ENCODE measurements at regions not wholly inside any gene's neighbourhood (a gene's known extent, or its start where the extent isn't known, plus 50 kb on each side); places are given as distances from the start of the nearest gene placed in this dataset.

GRCh38 chr18:45169610-45170009, 445.7 kb upstream of the SLC14A2 start:
- no peak for ATAC-seq

DNA sequence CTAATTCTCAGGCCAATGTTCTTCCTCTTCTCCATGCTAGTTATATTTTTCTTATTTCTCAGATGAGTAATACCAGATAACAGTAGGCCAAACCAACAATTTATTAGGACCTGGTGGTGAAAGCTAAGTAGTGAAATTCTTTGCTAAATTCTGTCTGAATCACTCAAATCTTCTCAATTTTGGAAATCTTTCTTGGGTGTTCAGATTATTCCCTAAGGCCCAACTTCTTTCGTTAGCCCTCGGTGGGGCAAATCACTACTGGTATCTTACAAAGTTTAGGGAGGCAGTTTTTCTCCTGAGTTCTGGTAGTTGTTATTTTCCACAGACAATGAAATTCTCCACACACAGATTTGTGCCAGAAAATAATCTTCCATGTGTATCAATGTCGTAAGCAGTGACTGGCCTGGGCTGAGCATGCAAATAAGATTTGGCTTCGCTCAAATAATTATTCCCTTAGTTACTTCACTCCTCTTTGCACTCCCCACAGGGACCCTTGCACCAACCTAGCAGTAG, 443.5 kb upstream of the SLC14A2 start:
- Histone ChIP-seq H3K36me3 (no peaks in the 10 kb centered on the region), H3K4me1 (no peaks in the 10 kb centered on the region), H3K9me3 (no peaks in the 10 kb centered on the region), H3K27ac (no peak overlapping the region), H3K27me3 (no peaks in the 10 kb centered on the region), H3K4me3 (no peak overlapping the region)
- DNase-seq (no peak), ATAC-seq (no peak)
- intact Hi-C loops (cut with DNase I) = no loop called here
- TF ChIP-seq, protein P1, sequence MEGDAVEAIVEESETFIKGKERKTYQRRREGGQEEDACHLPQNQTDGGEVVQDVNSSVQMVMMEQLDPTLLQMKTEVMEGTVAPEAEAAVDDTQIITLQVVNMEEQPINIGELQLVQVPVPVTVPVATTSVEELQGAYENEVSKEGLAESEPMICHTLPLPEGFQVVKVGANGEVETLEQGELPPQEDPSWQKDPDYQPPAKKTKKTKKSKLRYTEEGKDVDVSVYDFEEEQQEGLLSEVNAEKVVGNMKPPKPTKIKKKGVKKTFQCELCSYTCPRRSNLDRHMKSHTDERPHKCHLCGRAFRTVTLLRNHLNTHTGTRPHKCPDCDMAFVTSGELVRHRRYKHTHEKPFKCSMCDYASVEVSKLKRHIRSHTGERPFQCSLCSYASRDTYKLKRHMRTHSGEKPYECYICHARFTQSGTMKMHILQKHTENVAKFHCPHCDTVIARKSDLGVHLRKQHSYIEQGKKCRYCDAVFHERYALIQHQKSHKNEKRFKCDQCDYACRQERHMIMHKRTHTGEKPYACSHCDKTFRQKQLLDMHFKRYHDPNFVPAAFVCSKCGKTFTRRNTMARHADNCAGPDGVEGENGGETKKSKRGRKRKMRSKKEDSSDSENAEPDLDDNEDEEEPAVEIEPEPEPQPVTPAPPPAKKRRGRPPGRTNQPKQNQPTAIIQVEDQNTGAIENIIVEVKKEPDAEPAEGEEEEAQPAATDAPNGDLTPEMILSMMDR (IDR thresholded peaks at IDR 0.05) = no peak

More at GRCh38 chr18:45169610-45170009, 445.7 kb upstream of the SLC14A2 start:
- DNase-seq = no peak
- Histone ChIP-seq H3K36me3 (no peaks in the 10 kb centered on the region), H3K9me3 (no peaks in the 10 kb centered on the region), H3K4me3 (no peak overlapping the region), H3K27me3 (no peaks in the 10 kb centered on the region), H3K27ac (no peak overlapping the region), H3K4me1 (no peaks in the 10 kb centered on the region)
- intact Hi-C loops (cut with DNase I) = no loop called here
- TF ChIP-seq, protein P1 (IDR thresholded peaks at IDR 0.05) = no peak

- no peaks in the 10 kb centered on the region for H3K27me3 ChIP-seq
- ATAC-seq (no peak), DNase-seq (no peak)
- no peaks in the 10 kb centered on the region for H3K4me1 ChIP-seq
- no peaks in the 10 kb centered on the region for H3K36me3 ChIP-seq
- TF ChIP-seq, protein P1 (IDR thresholded peaks at IDR 0.05) = no peak
- no peak overlapping the region for H3K27ac ChIP-seq
- H3K4me3 ChIP-seq = no peak overlapping the region
- H3K9me3 ChIP-seq = no peaks in the 10 kb centered on the region
- intact Hi-C loops (cut with DNase I) = no loop called here
These were observed 441.9 kb upstream of the SLC14A2 start for GRCh38 chr18:45173327-45173726.

DNA sequence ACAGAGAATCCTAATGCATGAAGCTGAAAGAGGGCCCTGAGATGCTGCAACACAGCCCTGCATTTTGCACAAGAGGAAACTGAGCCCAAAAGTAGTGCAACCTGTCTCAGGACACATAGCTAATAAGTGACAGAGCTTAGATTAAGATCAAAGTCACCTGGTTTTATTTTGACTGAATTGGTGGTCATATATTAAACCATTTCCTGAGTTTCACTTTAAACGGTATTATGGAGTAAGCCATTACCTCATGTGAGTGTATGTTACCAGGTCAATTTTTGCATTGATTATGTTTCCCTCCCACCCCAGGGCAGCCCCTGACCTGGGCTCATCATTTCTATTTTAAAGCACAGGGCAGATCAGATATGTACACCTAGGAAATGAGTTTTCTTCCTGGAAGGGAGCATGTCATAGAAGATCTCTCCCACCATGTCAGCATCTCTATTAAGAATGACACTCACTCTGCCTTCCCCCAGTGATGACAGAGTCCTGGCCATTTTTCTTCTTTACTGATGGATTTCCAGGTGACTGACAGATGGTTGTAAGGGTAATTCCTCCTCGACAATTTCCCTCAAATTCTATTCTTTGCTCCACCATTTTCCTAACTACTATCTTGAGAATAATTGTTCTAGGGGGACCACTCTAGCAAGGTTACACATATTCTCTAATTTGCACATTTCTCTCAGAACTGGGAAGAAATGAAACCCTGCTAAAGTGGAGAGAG, 441.3 kb upstream of the SLC14A2 start:
- Histone ChIP-seq H3K9me3 (no peaks in the 10 kb centered on the region), H3K27ac (no peak overlapping the region), H3K27me3 (no peaks in the 10 kb centered on the region), H3K4me3 (no peak overlapping the region), H3K4me1 (no peaks in the 10 kb centered on the region), H3K36me3 (no peaks in the 10 kb centered on the region)
- DNase-seq (no peak), ATAC-seq (no peak)
- intact Hi-C loops (cut with DNase I) = no loop called here
- TF ChIP-seq, protein P1 (IDR thresholded peaks at IDR 0.05) = no peak

- intact Hi-C loops (cut with DNase I) = no loop called here
- TF ChIP-seq, protein P1 (IDR thresholded peaks at IDR 0.05) = no peak
- ATAC-seq (no peak), DNase-seq (no peak)
- H3K27me3 ChIP-seq = no peaks in the 10 kb centered on the region
- H3K9me3 ChIP-seq = no peaks in the 10 kb centered on the region
- no peak overlapping the region for H3K27ac ChIP-seq
- H3K36me3 ChIP-seq = no peaks in the 10 kb centered on the region
- no peak overlapping the region for H3K4me3 ChIP-seq
- H3K4me1 ChIP-seq = no peaks in the 10 kb centered on the region
These were observed 440.6 kb upstream of the SLC14A2 start for GRCh38 chr18:45174629-45175136.

Measured in upper lobe of right lung (tissue), 1 donor.